Astrocyte (in vitro differentiated cells and primary cell): ENCODE measurements at regions not wholly inside any gene's neighbourhood (a gene's known extent, or its start where the extent isn't known, plus 50 kb on each side); places are given as distances from the start of the nearest gene placed in this dataset.

Experiments used
- EZH2 ChIP-seq: IDR thresholded peaks from 2 replicates; pipeline ENCODE4 v1.6.1; 2012; ENCODE audit warnings: mild to moderate bottlenecking, low read length, inconsistent platforms; ENCODE audit not compliant: insufficient read depth
- TF ChIP-seq, protein P1 (sequence below): IDR thresholded peaks from 2 replicates; pipeline ENCODE4 v1.5.1; 2011; ENCODE audit warnings: low read depth, mild to moderate bottlenecking, inconsistent platforms, low read length, moderate library complexity; ENCODE audit not compliant: insufficient read depth

DNA sequence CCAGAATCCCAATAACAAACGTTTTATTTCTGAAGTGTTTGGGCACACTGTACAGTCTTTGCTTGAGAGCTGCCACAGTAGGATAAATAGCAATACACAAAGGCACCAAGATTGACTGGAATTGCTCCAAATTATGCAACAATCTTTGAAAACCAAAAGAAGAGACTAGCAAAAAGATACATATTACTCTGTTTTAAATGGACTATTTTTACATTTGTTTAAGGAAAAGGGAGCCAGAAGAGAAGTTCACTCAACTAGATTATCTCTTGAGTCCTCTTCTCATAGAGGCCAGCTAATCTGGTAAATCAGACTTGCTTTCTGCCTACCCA, 385.0 kb upstream of the SLC30A5 start:
- TF ChIP-seq, protein P1, sequence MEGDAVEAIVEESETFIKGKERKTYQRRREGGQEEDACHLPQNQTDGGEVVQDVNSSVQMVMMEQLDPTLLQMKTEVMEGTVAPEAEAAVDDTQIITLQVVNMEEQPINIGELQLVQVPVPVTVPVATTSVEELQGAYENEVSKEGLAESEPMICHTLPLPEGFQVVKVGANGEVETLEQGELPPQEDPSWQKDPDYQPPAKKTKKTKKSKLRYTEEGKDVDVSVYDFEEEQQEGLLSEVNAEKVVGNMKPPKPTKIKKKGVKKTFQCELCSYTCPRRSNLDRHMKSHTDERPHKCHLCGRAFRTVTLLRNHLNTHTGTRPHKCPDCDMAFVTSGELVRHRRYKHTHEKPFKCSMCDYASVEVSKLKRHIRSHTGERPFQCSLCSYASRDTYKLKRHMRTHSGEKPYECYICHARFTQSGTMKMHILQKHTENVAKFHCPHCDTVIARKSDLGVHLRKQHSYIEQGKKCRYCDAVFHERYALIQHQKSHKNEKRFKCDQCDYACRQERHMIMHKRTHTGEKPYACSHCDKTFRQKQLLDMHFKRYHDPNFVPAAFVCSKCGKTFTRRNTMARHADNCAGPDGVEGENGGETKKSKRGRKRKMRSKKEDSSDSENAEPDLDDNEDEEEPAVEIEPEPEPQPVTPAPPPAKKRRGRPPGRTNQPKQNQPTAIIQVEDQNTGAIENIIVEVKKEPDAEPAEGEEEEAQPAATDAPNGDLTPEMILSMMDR = no peak
- TF ChIP-seq EZH2 = no peak
